ENCODE measurements at regions not wholly inside any gene's neighbourhood (a gene's known extent, or its start where the extent isn't known, plus 50 kb on each side); places are given as distances from the start of the nearest gene placed in this dataset.

DNA sequence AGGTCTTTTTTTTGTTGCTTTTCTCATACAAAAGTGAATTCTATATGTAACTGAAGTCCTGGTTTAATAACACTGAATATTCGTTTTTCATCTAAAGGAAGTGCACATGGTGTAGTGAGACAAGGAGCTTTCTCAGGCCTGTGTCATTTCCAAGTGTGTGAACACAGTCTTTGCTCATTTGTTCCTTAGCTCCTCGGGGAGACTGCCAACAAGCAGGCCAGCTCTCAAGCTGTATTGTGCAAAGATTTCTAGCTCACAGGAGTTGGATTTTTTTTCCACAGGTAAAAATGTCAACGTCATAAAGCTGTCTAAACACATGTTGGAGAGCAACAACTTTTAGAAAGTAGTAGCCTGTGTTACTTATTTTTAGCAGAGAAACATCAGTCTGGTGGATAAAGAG, 87.8 kb upstream of the S1PR1 start:
- TF ChIP-seq, protein P1, sequence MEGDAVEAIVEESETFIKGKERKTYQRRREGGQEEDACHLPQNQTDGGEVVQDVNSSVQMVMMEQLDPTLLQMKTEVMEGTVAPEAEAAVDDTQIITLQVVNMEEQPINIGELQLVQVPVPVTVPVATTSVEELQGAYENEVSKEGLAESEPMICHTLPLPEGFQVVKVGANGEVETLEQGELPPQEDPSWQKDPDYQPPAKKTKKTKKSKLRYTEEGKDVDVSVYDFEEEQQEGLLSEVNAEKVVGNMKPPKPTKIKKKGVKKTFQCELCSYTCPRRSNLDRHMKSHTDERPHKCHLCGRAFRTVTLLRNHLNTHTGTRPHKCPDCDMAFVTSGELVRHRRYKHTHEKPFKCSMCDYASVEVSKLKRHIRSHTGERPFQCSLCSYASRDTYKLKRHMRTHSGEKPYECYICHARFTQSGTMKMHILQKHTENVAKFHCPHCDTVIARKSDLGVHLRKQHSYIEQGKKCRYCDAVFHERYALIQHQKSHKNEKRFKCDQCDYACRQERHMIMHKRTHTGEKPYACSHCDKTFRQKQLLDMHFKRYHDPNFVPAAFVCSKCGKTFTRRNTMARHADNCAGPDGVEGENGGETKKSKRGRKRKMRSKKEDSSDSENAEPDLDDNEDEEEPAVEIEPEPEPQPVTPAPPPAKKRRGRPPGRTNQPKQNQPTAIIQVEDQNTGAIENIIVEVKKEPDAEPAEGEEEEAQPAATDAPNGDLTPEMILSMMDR (IDR thresholded peaks at IDR 0.05; ENCODE audit: low read depth, low read length, missing control alignments), result no peak

DNA sequence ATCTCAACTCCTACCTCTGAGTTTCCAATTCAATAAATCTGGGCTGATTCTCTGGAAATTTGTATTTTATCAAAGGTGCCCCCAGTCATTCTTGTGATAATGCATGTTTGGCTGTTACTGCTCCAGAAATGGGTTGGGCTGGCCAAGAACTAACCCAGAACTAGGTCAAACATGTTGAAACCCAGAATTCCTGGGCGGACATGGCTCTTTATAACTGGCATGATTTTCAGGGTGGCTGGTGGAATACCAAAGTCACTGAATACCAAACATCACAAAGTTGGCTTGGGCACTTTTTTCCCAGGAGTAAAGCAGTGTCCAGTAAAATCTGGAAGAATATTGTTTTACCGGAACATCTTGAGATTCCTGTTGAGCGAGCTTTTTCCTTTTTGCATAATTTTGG, 89.4 kb upstream of the S1PR1 start:
- H3K4me3 ChIP-seq (ENCODE audit: low read depth, low read length), result no peak overlapping the region
- TF ChIP-seq, protein P1 (IDR thresholded peaks at IDR 0.05; ENCODE audit: low read depth, low read length, missing control alignments), result no peak
- no peak for DNase-seq (ENCODE audit: low read depth)

More for the DNA sequence above, 87.8 kb upstream of the S1PR1 start:
- no peak overlapping the region for H3K4me3 ChIP-seq (ENCODE audit: low read depth, low read length)
- DNase-seq (ENCODE audit: low read depth), result no peak

DNA sequence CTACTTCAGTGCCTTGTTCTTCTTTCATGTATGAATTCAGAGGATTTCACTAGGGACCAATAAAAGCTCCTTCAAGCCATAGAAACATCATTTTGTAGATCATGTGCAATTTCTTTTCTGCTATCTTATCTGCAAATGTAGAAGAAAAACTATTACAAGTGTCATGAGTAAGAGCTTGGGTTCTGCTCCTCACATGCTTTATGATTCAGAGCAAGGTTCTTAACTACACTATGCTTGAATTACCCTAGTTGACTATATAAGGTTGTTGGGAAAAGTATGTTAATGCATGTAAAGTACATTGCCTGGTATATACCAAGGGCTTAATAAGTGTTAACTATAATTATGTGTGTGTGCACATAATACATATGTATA, 91.4 kb upstream of the S1PR1 start:
- DNase-seq (ENCODE audit: low read depth), result no peak
- no peak overlapping the region for H3K4me3 ChIP-seq (ENCODE audit: low read depth, low read length)
- TF ChIP-seq, protein P1 (IDR thresholded peaks at IDR 0.05; ENCODE audit: low read depth, low read length, missing control alignments), result no peak

DNA sequence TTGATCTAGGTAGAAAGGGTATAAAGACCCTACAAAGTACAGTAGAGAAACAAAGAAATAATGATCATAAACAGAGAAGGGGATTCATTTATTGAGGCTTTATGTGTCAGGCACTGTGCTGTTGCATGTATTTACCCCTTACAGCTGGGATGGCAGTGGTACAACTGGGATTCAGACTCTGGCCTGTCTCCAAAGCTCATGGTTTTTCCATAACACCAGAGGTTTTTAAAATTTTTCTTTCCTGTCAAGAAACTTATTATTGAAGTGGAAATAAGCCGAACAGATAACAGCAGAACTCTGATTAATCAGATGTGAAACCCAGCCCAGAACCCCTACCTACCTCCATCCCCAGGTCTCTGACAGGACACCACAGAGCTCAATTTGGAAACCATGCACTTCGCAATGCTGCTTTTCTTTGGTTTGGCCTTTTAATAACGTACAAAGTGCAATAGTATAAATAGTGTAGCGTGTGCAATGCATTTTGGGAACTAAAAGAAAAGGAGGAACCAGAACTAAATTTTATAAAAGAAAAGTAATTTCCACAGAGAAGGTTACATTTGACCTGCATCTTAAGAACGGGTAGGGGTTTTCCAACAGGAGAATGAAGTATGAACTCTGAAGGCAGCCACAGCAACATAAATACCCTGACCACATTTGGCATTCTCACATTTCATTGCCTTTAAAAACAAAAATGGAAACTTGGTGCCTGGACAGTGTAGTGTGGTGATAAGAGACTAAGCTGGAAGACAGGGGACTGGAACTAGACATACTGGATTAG, 92.0 kb upstream of the S1PR1 start:
- no peak for DNase-seq (ENCODE audit: low read depth)

DNA sequence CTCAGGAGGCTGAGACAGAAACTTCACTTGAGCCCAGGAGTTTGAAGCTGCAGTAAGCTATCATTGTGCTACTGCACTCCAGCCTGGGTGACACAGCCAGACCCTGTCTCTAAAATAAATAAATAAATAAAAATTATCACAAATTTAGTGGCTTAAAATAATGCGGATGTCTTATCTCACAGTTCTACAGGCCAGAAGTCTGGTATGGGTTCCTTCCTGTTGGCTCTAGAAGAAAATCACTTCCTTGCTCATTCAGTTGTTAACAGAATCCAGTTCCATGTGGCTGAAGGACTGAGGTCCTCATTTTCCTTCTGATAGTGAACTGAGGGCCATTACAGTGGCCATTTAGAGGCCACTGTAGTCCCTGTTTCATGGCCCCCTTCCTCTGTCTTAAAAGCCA, 94.6 kb upstream of the S1PR1 start:
- no peak overlapping the region for H3K4me3 ChIP-seq (ENCODE audit: low read depth, low read length)
- TF ChIP-seq, protein P1 (IDR thresholded peaks at IDR 0.05; ENCODE audit: low read depth, low read length, missing control alignments), result no peak
- no peak for DNase-seq (ENCODE audit: low read depth)

More for the DNA sequence above, 92.0 kb upstream of the S1PR1 start:
- H3K4me3 ChIP-seq (ENCODE audit: low read depth, low read length), result no peak overlapping the region
- TF ChIP-seq, protein P1 (IDR thresholded peaks at IDR 0.05; ENCODE audit: low read depth, low read length, missing control alignments), result no peak

DNA sequence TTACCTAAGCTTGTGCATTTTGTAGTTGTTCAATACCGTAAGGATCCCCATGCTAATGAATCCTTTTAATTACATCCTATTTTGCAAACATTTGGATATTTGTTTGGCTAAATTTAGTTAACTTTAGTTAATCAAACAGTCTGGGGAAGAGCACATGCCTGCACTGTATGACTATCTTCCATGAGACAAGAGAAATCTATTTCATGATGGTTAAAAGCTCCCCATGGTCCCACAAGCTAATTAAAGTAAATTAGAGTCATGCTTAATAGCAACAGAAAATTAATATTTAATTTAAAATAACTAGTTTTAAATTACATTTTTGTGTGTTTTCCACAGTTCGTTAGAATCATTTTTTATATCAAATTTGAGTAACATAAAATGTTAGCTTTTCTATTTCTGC, 95.4 kb upstream of the S1PR1 start:
- no peak overlapping the region for H3K4me3 ChIP-seq (ENCODE audit: low read depth, low read length)
- DNase-seq (ENCODE audit: low read depth), result no peak
- TF ChIP-seq, protein P1 (IDR thresholded peaks at IDR 0.05; ENCODE audit: low read depth, low read length, missing control alignments), result no peak

All from GM12864 (cell line).